ENCODE measurements at regions not wholly inside any gene's neighbourhood (a gene's known extent, or its start where the extent isn't known, plus 50 kb on each side); places are given as distances from the start of the nearest gene placed in this dataset.

GRCh38 chrX:52574416-52575275 lies 57.8 kb upstream of the XAGE1B start:
- no peak overlapping the region for H2BK12ac ChIP-seq (ENCODE audit: low read depth, low read length)
- no peak overlapping the region for H3K18ac ChIP-seq (ENCODE audit: extremely low read depth, low read length)
- H4K5ac ChIP-seq (ENCODE audit: insufficient read length, low read depth, low read length) = no peak overlapping the region
- peak overlapping the region; percentile 44; the same call in 1 of the 2 replicates for H2AFZ ChIP-seq (ENCODE audit: low read length)
- no peak overlapping the region for H2AK5ac ChIP-seq (ENCODE audit: low read depth, low read length)
- H3K4ac ChIP-seq (replicated peaks; ENCODE audit: insufficient read length, low read depth, low read length) = no peak overlapping the region
- H3K14ac ChIP-seq (ENCODE audit: insufficient read length) = no peak overlapping the region
- H2BK5ac ChIP-seq (ENCODE audit: low read depth, low read length) = no peak overlapping the region
- H3K27me3 ChIP-seq (replicated peaks in 1 of 4; ENCODE audit: control insufficient read depth in 3 of 4, extremely low read depth in 1 of 4, insufficient read depth in 3 of 4, low read length in 3 of 4) = no peaks in the 10 kb centered on the region
- H3K23me2 ChIP-seq (ENCODE audit: low read depth, low read length) = no peaks in the 10 kb centered on the region
- FAIRE-seq (peak; percentile 99), DNase-seq (ENCODE audit: low read depth in 1 of 2, low spot score in 2 of 2) (peak in 1 of 2 experiments; percentile 39)
- POLR2A ChIA-PET (ENCODE audit: partially characterized antibody) = no interaction called here
- H3K4me1 ChIP-seq (replicated peaks in 1 of 4; ENCODE audit: control insufficient read depth in 3 of 4, insufficient read depth in 4 of 4, low read length in 3 of 4) = no peaks in the 10 kb centered on the region
- H3K79me2 ChIP-seq (ENCODE audit: control insufficient read depth in 1 of 2, insufficient read depth in 2 of 2, low read length in 2 of 2) = no peaks in the 10 kb centered on the region
- no peak overlapping the region for H3K56ac ChIP-seq (replicated peaks; ENCODE audit: insufficient read length, low read depth, low read length)
- H3K27ac ChIP-seq (ENCODE audit: low read depth, low read length) = no peak overlapping the region
- no peaks in the 10 kb centered on the region for H3K36me3 ChIP-seq (ENCODE audit: control insufficient read depth in 2 of 4, insufficient read depth in 4 of 4, low read length in 3 of 4)
- H4K8ac ChIP-seq (ENCODE audit: extremely low read depth, insufficient read depth, low read length) = no peak overlapping the region
- CTCF ChIA-PET (ENCODE audit: partially characterized antibody) = interaction anchor here (0.6 to 1.1 kb wide), 3 partner anchors 18 to 245 kb away, joined by 3 read pairs; no protein-coding TSS in a partner anchor
- H4K20me1 ChIP-seq (replicated peaks in 1 of 2; ENCODE audit: control insufficient read depth in 1 of 2, insufficient read depth in 2 of 2, low read length in 2 of 2) = no peaks in the 10 kb centered on the region
- no peak overlapping the region for H2BK20ac ChIP-seq (ENCODE audit: low read length)
- no peak overlapping the region for H2BK120ac ChIP-seq (replicated peaks; ENCODE audit: low read depth, low read length)
- no peak overlapping the region for H3K9ac ChIP-seq (replicated peaks in 1 of 4; ENCODE audit: extremely low read depth in 1 of 4, low read depth in 3 of 4, low read length in 3 of 4)
- no peaks in the 10 kb centered on the region for H3K79me1 ChIP-seq (ENCODE audit: low read depth, low read length)
- no peak overlapping the region for H3K4me3 ChIP-seq (ENCODE audit: extremely low read depth in 1 of 4, insufficient read depth in 2 of 4, low read depth in 3 of 4, low read length in 4 of 4)
- H3K9me3 ChIP-seq (ENCODE audit: insufficient read depth in 2 of 2, low read depth in 1 of 2, low read length in 1 of 2) = no peaks in the 10 kb centered on the region
- WGBS, 2 experiments (ENCODE audit: extremely low coverage in 1 of 2, insufficient coverage in 1 of 2, insufficient read length in 1 of 2, insufficient replicate concordance in 2 of 2, low coverage in 1 of 2, low lambda C conversion rate in 2 of 2, missing lambda C conversion rate in 1 of 2) = 53% methylated on average over 14 of the region's 15 CpGs; no CpG with 5 or more reads in 1 of the 2 experiments
- H3K23ac ChIP-seq (ENCODE audit: insufficient read length) = no peak overlapping the region
- no peak overlapping the region for H4K91ac ChIP-seq (replicated peaks; ENCODE audit: insufficient read length, low read length)
- no peak overlapping the region for H3K4me2 ChIP-seq (ENCODE audit: insufficient read depth in 1 of 2, low read depth in 2 of 2, low read length in 2 of 2)
- TF ChIP-seq RAD21 (IDR thresholded peaks at IDR 0.05 in 1 of 2, conservative IDR thresholded peaks at IDR 0.05 in 1 of 2; ENCODE audit: low read depth in 2 of 2, low read length in 2 of 2) (peak; percentile 65 to 70), CTCF (IDR thresholded peaks at IDR 0.05; ENCODE audit: control extremely low read depth in 1 of 3, insufficient read depth in 1 of 3, low read depth in 1 of 3, low read length in 3 of 3) (peak in 2 of 3 experiments; percentile 43 to 58; a peak in 3 of 4 replicates), GTF2F1 (IDR thresholded peaks at IDR 0.05; ENCODE audit: borderline replicate concordance, low read depth, low read length) (no peak)
- no peak overlapping the region for H2BK15ac ChIP-seq (ENCODE audit: low read length)

All from H1 (cell line).